ENCODE measurements at regions not wholly inside any gene's neighbourhood (a gene's known extent, or its start where the extent isn't known, plus 50 kb on each side); places are given as distances from the start of the nearest gene placed in this dataset.

DNA sequence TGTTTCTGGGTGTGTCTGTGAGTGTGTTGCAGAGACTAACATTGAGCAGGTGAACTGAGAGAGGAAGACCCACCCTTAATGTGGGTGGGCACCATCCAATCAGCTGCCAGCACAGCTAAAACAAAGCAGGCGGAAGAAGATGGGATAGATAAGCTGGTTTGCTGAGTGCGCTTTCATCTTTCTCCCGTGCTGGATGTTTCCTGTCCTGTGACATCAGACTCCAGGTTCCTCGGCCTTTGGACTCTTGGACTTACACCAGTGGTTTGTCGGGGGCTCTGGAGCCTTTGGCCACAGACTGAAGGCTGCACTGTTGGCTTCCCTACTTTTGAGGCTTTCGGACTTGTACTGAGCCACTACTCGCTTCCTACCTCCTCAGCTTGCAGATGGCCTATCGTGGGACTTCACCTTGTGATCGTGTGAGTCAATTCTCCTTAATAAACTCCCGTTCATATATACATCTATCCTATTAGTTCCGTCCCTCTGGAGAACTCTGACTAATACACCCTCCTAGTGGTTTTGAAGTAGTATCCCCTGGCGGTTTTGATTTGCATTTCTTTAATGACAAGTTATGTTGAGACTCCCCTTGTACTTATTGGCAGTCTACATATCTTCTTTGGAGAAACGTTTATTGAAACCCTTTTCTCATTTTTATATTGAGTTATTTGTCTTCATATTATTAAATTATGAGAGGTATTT lies 546.6 kb upstream of the TMPRSS15 start:
- POLR2A ChIA-PET, result no interaction called here
- H4K20me1 ChIP-seq (replicated peaks; ENCODE audit: control insufficient read depth, extremely low read depth, insufficient read depth, low read length), result no peaks in the 10 kb centered on the region
- no peaks in the 10 kb centered on the region for H3K9me1 ChIP-seq (replicated peaks; ENCODE audit: control insufficient read depth, extremely low read depth, insufficient read depth, low read length)
- no peak overlapping the region for H3K9ac ChIP-seq (replicated peaks; ENCODE audit: extremely low read depth, insufficient read depth, low read length)
- no peak overlapping the region for H3K4me2 ChIP-seq (ENCODE audit: insufficient read depth, low read length)
- CTCF ChIA-PET, result no interaction called here
- no TSS peak for BruUV-seq (replicated peaks)
- H3K4me1 ChIP-seq (ENCODE audit: control insufficient read depth, extremely low read depth, insufficient read depth, low read length), result no peaks in the 10 kb centered on the region
- H2AFZ ChIP-seq (ENCODE audit: low read depth, low read length), result no peak overlapping the region
- no peaks in the 10 kb centered on the region for H3K27me3 ChIP-seq (ENCODE audit: control insufficient read depth in 2 of 2, insufficient read depth in 2 of 2, low read length in 2 of 2)
- TF ChIP-seq CTCF (IDR thresholded peaks at IDR 0.05; ENCODE audit: extremely low read depth in 1 of 2, insufficient read depth in 1 of 2, low read depth in 1 of 2, low read length in 2 of 2), result no peak
- no peak for TF ChIP-seq FOS (IDR thresholded peaks at IDR 0.05; ENCODE audit: borderline replicate concordance, insufficient read depth, low read length)
- no peak for TF ChIP-seq MYC (IDR thresholded peaks at IDR 0.05; ENCODE audit: low read depth, low read length)
- TF ChIP-seq, protein P1, sequence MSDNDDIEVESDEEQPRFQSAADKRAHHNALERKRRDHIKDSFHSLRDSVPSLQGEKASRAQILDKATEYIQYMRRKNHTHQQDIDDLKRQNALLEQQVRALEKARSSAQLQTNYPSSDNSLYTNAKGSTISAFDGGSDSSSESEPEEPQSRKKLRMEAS (IDR thresholded peaks at IDR 0.05; ENCODE audit: insufficient read depth, insufficient read length), result no peak
- no peak for TF ChIP-seq EZH2 (IDR thresholded peaks at IDR 0.05; ENCODE audit: borderline replicate concordance, low read depth, low read length, severe bottlenecking)
- TF ChIP-seq JUN (IDR thresholded peaks at IDR 0.05; ENCODE audit: borderline replicate concordance, insufficient read depth, insufficient read length, low read depth), result no peak
- TF ChIP-seq GATA2 (IDR thresholded peaks at IDR 0.05; ENCODE audit: insufficient read depth, insufficient read length, low read depth, low read length), result no peak
- TF ChIP-seq POLR2AphosphoS5 (IDR thresholded peaks at IDR 0.05; ENCODE audit: insufficient read depth, low read depth, low read length), result no peak
- no peak for TF ChIP-seq POLR2A (IDR thresholded peaks at IDR 0.05; ENCODE audit: low read depth, low read length)
- no peaks in the 10 kb centered on the region for H3K9me3 ChIP-seq (replicated peaks; ENCODE audit: control insufficient read depth, insufficient read depth, low read length)
- H3K27ac ChIP-seq (ENCODE audit: insufficient read depth, low read depth, low read length), result no peak overlapping the region
- H3K4me3 ChIP-seq (replicated peaks in 1 of 3; ENCODE audit: insufficient read depth in 1 of 3, low read depth in 1 of 3, low read length in 3 of 3), result no peak overlapping the region
- no peaks in the 10 kb centered on the region for H3K79me2 ChIP-seq (ENCODE audit: control insufficient read depth, insufficient read depth, low read length)
- H3K36me3 ChIP-seq (ENCODE audit: control insufficient read depth in 2 of 2, extremely low read depth in 1 of 2, insufficient read depth in 2 of 2, low read length in 2 of 2), result no peaks in the 10 kb centered on the region
- intact Hi-C loops (cut with micrococcal nuclease) (no loop called here), dilution Hi-C loops (cut with MboI; ENCODE audit: extremely low pct_ligation_motif_present, low sequenced_read_pairs) (no loop called here)
- DNase-seq (ENCODE audit: low read depth, low spot score), result no peak
- FAIRE-seq, result no peak

All from endothelial cell of umbilical vein (primary cell).